NB4 (cell line): ENCODE measurements at regions not wholly inside any gene's neighbourhood (a gene's known extent, or its start where the extent isn't known, plus 50 kb on each side); places are given as distances from the start of the nearest gene placed in this dataset.

Experiments used
- CTCF ChIP-seq: IDR thresholded peaks from one replicate; pipeline ENCODE4 v1.5.1; 2012; ENCODE audit warnings: low read depth, low read length
- MAX ChIP-seq: IDR thresholded peaks from 2 replicates; pipeline ENCODE4 v1.6.1; 2011; ENCODE audit warnings: low read depth, low read length
- MYC ChIP-seq: IDR thresholded peaks from 2 replicates; pipeline ENCODE4 v1.6.1; 2011; ENCODE audit warnings: low read depth, low read length

GRCh38 chr10:29783201-29783947 lies 148.6 kb upstream of the SVIL start:
- TF ChIP-seq CTCF: no peak
- TF ChIP-seq MYC: no peak
- TF ChIP-seq MAX: no peak
